SK-N-SH (cell line): ENCODE measurements at regions not wholly inside any gene's neighbourhood (a gene's known extent, or its start where the extent isn't known, plus 50 kb on each side); places are given as distances from the start of the nearest gene placed in this dataset.

Source experiments
- CTCF ChIA-PET: fragments of 300-600, 350-600 bp; formaldehyde crosslinking; extraction: SDS; loops from one replicate; lab custom pipeline; 2021; lab: Yijun Ruan, JAX
- POLR2A ChIA-PET: fragments of 350-600 bp; sonication (Branson Sonifier 250); formaldehyde crosslinking; extraction: SDS; loops from one replicate; lab custom pipeline; 2020; ENCODE audit warnings: antibody characterized with exemption, inconsistent platforms; lab: Yijun Ruan, JAX
- DNase-seq: peaks from one replicate; pipeline ENCODE4 v3.0.0; 2012
- H2AFZ ChIP-seq: fragments of 200-600 bp; sonication (generic); 2 replicates; pipeline ENCODE4 v1.8.1; 2016; ENCODE audit warnings: antibody characterized with exemption, mild to moderate bottlenecking, low read depth
- H3F3A ChIP-seq: fragments of 200-600 bp; sonication (generic); replicated peaks from 2 replicates; pipeline ENCODE3; 2016; ENCODE audit warnings: antibody characterized with exemption, mild to moderate bottlenecking; ENCODE audit not compliant: insufficient read depth
- H3K27ac ChIP-seq, 2 experiments: fragments of 200-500 bp in 1 of 2; fragments of 200-600 bp in 1 of 2; sonication (Bioruptor generic) in 1 of 2; sonication (generic), shearing (Covaris generic) in 1 of 2; 2 replicates each; pipeline versions ENCODE4 v1.5.1 to v1.6.1; 2014 to 2016; ENCODE audit warnings: low read depth in 2 of 2, inconsistent platforms in 1 of 2, low read length in 1 of 2, mild to moderate bottlenecking in 1 of 2, mixed read lengths in 1 of 2
- H3K27me3 ChIP-seq: fragments of 200-600 bp; sonication (generic), shearing (Covaris generic); 2 replicates; pipeline ENCODE4 v1.6.1; 2016; ENCODE audit warnings: mixed run types; ENCODE audit not compliant: insufficient read depth
- H3K36me3 ChIP-seq, 2 experiments: fragments of 200-500 bp in 1 of 2; fragments of 200-600 bp in 1 of 2; sonication (Bioruptor generic) in 1 of 2; sonication (generic) in 1 of 2; replicated peaks in 1 of 2; 2 replicates each; pipeline versions ENCODE3 to v1.5.1; 2014 to 2016; ENCODE audit warnings: low read length in 1 of 2, mild to moderate bottlenecking in 1 of 2; ENCODE audit not compliant: insufficient read depth in 2 of 2, control insufficient read depth in 1 of 2
- H3K4me1 ChIP-seq, 2 experiments: fragments of 200-500 bp in 1 of 2; fragments of 200-600 bp in 1 of 2; sonication (Bioruptor generic) in 1 of 2; sonication (generic), shearing (Covaris generic) in 1 of 2; 2 replicates each; pipeline versions ENCODE4 v1.5.1 to v1.6.1; 2014 to 2016; ENCODE audit warnings: low read depth in 1 of 2, low read length in 1 of 2, mixed run types in 1 of 2; ENCODE audit not compliant: insufficient read depth in 2 of 2, control insufficient read depth in 1 of 2
- H3K4me2 ChIP-seq: fragments of 200-600 bp; sonication (generic), shearing (Covaris generic); 2 replicates; pipeline ENCODE4 v1.6.1; 2017; ENCODE audit warnings: mixed run types
- H3K4me3 ChIP-seq, 2 experiments: fragments of 200-500 bp in 1 of 2; fragments of 200-600 bp in 1 of 2; sonication (Bioruptor generic) in 1 of 2; sonication (generic), shearing (Covaris generic) in 1 of 2; 2 replicates each; pipeline versions ENCODE4 v1.5.1 to v1.8.1; 2014 to 2016; ENCODE audit warnings: low read depth in 2 of 2, inconsistent platforms in 1 of 2, low read length in 1 of 2, mild to moderate bottlenecking in 1 of 2, mixed read lengths in 1 of 2, moderate library complexity in 1 of 2
- H3K79me2 ChIP-seq: fragments of 200-600 bp; sonication (generic); 2 replicates; pipeline ENCODE4 v1.8.1; 2017; ENCODE audit warnings: mild to moderate bottlenecking; ENCODE audit not compliant: insufficient read depth
- H3K9ac ChIP-seq: fragments of 200-600 bp; sonication (generic); 2 replicates; pipeline ENCODE4 v1.6.1; 2017; ENCODE audit warnings: mixed run types
- H3K9me2 ChIP-seq: fragments of 200-600 bp; sonication (generic); 2 replicates; pipeline ENCODE4 v1.6.1; 2017; ENCODE audit warnings: mixed run types
- H3K9me3 ChIP-seq: fragments of 200-600 bp; sonication (generic); 2 replicates; pipeline ENCODE4 v1.6.1; 2017; ENCODE audit warnings: mixed run types, mild to moderate bottlenecking, moderate library complexity
- H4K20me1 ChIP-seq: fragments of 200-600 bp; sonication (generic); 2 replicates; pipeline ENCODE4 v1.6.1; 2017; ENCODE audit warnings: mild to moderate bottlenecking, mixed run types; ENCODE audit not compliant: insufficient read depth
- CHD2 ChIP-seq: fragments of 150-350 bp; IDR thresholded peaks from 2 replicates; pipeline ENCODE4 v1.6.1; 2018; ENCODE audit warnings: low read length; ENCODE audit not compliant: partially characterized antibody
- ELF1 ChIP-seq: IDR thresholded peaks from 2 replicates; pipeline ENCODE4 v1.4.0; 2012
- EP300 ChIP-seq, 2 experiments: IDR thresholded peaks; 2 replicates each; pipeline versions ENCODE4 v1.4.0 to v1.6.1; 2012; ENCODE audit warnings: borderline replicate concordance in 1 of 2, low read depth in 1 of 2, low read length in 1 of 2
- FOSL2 ChIP-seq: IDR thresholded peaks from 2 replicates; pipeline ENCODE4 v1.4.0; 2012; ENCODE audit warnings: low read depth, mild to moderate bottlenecking, moderate library complexity, borderline replicate concordance
- FOXJ3 ChIP-seq: sonication (generic); formaldehyde crosslinking; IDR thresholded peaks from 2 replicates; pipeline ENCODE4 v1.5.1; 2020; ENCODE audit warnings: mild to moderate bottlenecking, missing genetic modification reagents
- FOXM1 ChIP-seq: IDR thresholded peaks from 2 replicates; pipeline ENCODE4 v1.4.0; 2012; ENCODE audit warnings: low read depth, mild to moderate bottlenecking
- GABPA ChIP-seq: IDR thresholded peaks from 2 replicates; pipeline ENCODE4 v1.4.0; 2012; ENCODE audit warnings: low read depth, mild to moderate bottlenecking
- GATA2 ChIP-seq: sonication (generic); formaldehyde crosslinking; IDR thresholded peaks from 2 replicates; pipeline ENCODE4 v1.5.0; 2020; ENCODE audit warnings: mild to moderate bottlenecking, missing genetic modification reagents
- IRF3 ChIP-seq: fragments of 150-350 bp; IDR thresholded peaks from 2 replicates; pipeline ENCODE4 v1.6.1; 2016; ENCODE audit warnings: mild to moderate bottlenecking, low read depth, low read length
- JUND ChIP-seq: IDR thresholded peaks from 2 replicates; pipeline ENCODE4 v1.4.0; 2012
- MEF2A ChIP-seq: IDR thresholded peaks from 2 replicates; pipeline ENCODE4 v1.4.0; 2012; ENCODE audit warnings: low read depth, borderline replicate concordance
- MXI1 ChIP-seq: IDR thresholded peaks from 2 replicates; pipeline ENCODE4 v1.6.1; 2012; ENCODE audit warnings: mild to moderate bottlenecking, low read depth, low read length, improper control_type of control experiment
- NRF1 ChIP-seq: IDR thresholded peaks from 2 replicates; pipeline ENCODE4 v1.6.1; 2012; ENCODE audit warnings: low read depth, mild to moderate bottlenecking, low read length
- RAD21 ChIP-seq: IDR thresholded peaks from 2 replicates; pipeline ENCODE4 v1.6.1; 2012; ENCODE audit warnings: mild to moderate bottlenecking, low read length
- RCOR1 ChIP-seq: fragments of 150-350 bp; IDR thresholded peaks from 2 replicates; pipeline ENCODE4 v1.6.1; 2017; ENCODE audit warnings: antibody characterized with exemption, low read length
- REST ChIP-seq: IDR thresholded peaks from 2 replicates; pipeline ENCODE4 v1.6.1; 2012; ENCODE audit warnings: mild to moderate bottlenecking, low read depth, low read length, moderate library complexity
- SMC3 ChIP-seq: IDR thresholded peaks from 2 replicates; pipeline ENCODE4 v1.6.1; 2012; ENCODE audit warnings: low read depth, low read length, improper control_type of control experiment
- TAF1 ChIP-seq: IDR thresholded peaks from 2 replicates; pipeline ENCODE4 v1.6.1; 2012; ENCODE audit warnings: low read depth, mild to moderate bottlenecking, low read length, moderate library complexity, borderline replicate concordance
- TEAD4 ChIP-seq: IDR thresholded peaks from 2 replicates; pipeline ENCODE4 v1.4.0; 2012; ENCODE audit warnings: mild to moderate bottlenecking, borderline replicate concordance; ENCODE audit not compliant: insufficient read depth
- USF2 ChIP-seq: fragments of 150-350 bp; IDR thresholded peaks from 2 replicates; pipeline ENCODE4 v1.6.1; 2017; ENCODE audit warnings: antibody characterized with exemption, low read length, low read depth, borderline replicate concordance
- YY1 ChIP-seq: IDR thresholded peaks from 2 replicates; pipeline ENCODE4 v1.4.0; 2012; ENCODE audit warnings: low read depth, mild to moderate bottlenecking
- WGBS: methylation state at CpG from one replicate; pipeline ENCODE4 v1.1.6; 2017; ENCODE audit warnings: low lambda C conversion rate; 5-methylcytosine and 5-hydroxymethylcytosine counted together
- TF ChIP-seq, protein P1 (sequence below): IDR thresholded peaks from 2 replicates; pipeline ENCODE4 v1.4.0; 2012; ENCODE audit warnings: low read depth, borderline replicate concordance

GRCh38 chr12:91396293-91396692 is 213.7 kb upstream of the DCN start:
- TF ChIP-seq SMC3, result no peak
- TF ChIP-seq FOXM1, result no peak
- TF ChIP-seq YY1, result no peak
- no peak for TF ChIP-seq RAD21
- TF ChIP-seq IRF3, result no peak
- no peak for TF ChIP-seq TAF1
- H3F3A ChIP-seq, result no peaks in the 10 kb centered on the region
- POLR2A ChIA-PET, result no interaction called here
- no peak overlapping the region for H3K4me2 ChIP-seq
- H3K79me2 ChIP-seq, result no peaks in the 10 kb centered on the region
- CTCF ChIA-PET, result interaction anchor here (3.9 kb wide), 1 partner anchor 14 kb away, joined by 18 read pairs; no protein-coding TSS in a partner anchor
- H3K27ac ChIP-seq, result no peak overlapping the region
- no peaks in the 10 kb centered on the region for H3K36me3 ChIP-seq
- H3K4me1 ChIP-seq, result no peaks in the 10 kb centered on the region; a peak in 1 of 4 replicates
- no peaks in the 10 kb centered on the region for H3K9me3 ChIP-seq
- no peak overlapping the region for H2AFZ ChIP-seq
- H3K9ac ChIP-seq, result no peak overlapping the region
- no peak overlapping the region for H3K4me3 ChIP-seq
- H3K9me2 ChIP-seq, result no peaks in the 10 kb centered on the region
- no peaks in the 10 kb centered on the region for H3K27me3 ChIP-seq
- no peak for DNase-seq
- no peaks in the 10 kb centered on the region for H4K20me1 ChIP-seq

GRCh38 chr12:91395628-91396135 is 213.1 kb upstream of the DCN start:
- Histone ChIP-seq H3K27ac (no peak overlapping the region), H3K9ac (no peak overlapping the region), H3K9me3 (no peaks in the 10 kb centered on the region), H4K20me1 (no peaks in the 10 kb centered on the region), H3K79me2 (no peaks in the 10 kb centered on the region), H3F3A (no peaks in the 10 kb centered on the region), H2AFZ (no peak overlapping the region), H3K4me3 (no peak overlapping the region), H3K4me1 (no peaks in the 10 kb centered on the region; a peak in 1 of 4 replicates), H3K4me2 (no peak overlapping the region), H3K27me3 (no peaks in the 10 kb centered on the region), H3K36me3 (no peaks in the 10 kb centered on the region), H3K9me2 (no peaks in the 10 kb centered on the region)
- POLR2A ChIA-PET, result no interaction called here
- DNase-seq, result no peak
- 34% methylated on average over 5 of the region's 5 CpGs for WGBS
- CTCF ChIA-PET, result interaction anchor here (3.9 kb wide), 1 partner anchor 14 kb away, joined by 18 read pairs; no protein-coding TSS in a partner anchor
- TF ChIP-seq RAD21 (no peak), CHD2 (no peak), USF2 (no peak), MXI1 (no peak), TEAD4 (no peak), GATA2 (CRISPR knock-in tag) (no peak), FOXJ3 (CRISPR knock-in tag) (no peak), IRF3 (no peak), NRF1 (no peak), REST (no peak), JUND (no peak), RCOR1 (no peak), YY1 (no peak), GABPA (no peak), ELF1 (no peak), MEF2A (no peak), EP300 (IDR thresholded peaks at IDR 0.05; ENCODE audit: borderline replicate concordance in 1 of 2, low read depth in 1 of 2, low read length in 1 of 2) (no peak), FOSL2 (no peak)
- TF ChIP-seq, protein P1, sequence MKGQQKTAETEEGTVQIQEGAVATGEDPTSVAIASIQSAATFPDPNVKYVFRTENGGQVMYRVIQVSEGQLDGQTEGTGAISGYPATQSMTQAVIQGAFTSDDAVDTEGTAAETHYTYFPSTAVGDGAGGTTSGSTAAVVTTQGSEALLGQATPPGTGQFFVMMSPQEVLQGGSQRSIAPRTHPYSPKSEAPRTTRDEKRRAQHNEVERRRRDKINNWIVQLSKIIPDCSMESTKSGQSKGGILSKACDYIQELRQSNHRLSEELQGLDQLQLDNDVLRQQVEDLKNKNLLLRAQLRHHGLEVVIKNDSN, result no peak
